NCI-H2171 (cell line): ENCODE measurements at regions not wholly inside any gene's neighbourhood (a gene's known extent, or its start where the extent isn't known, plus 50 kb on each side); places are given as distances from the start of the nearest gene placed in this dataset.

Experiments used
- DNase-seq: peaks from one replicate; lab custom pipeline; 2025; lab: John Stamatoyannopoulos, UW

DNA sequence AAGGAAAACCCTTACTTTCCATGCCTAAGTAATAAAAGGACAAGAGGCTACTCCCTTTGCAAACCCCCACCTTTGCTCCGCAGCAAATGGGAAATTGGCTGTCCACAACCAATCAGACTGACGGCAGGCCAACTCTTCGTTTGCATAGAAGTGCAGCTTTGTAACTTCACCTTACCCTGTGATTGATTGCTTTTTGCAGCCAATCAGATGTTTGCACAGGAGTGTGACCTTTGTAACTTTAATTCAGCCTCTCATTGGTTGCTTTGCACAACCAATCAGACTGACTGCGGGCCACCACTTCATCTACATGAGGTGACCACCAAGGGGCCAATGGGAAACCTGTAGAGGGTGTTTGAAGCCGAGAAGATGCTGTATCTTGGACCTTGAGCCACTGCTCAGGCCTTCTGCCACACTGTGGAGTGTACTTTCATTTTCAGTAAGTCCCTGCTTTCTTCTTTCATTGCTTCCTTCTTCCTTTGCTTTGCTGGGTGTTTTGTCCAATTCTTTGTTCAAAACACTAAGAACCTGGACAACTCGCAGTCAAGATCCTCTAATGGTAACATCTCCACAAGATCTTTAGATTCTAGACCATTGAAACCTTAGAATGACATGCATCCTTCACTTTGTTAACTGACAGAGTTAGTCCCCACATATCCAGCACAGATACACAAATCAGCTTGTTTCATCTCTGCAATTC, 51.3 kb upstream of the FREM1 start:
- DNase-seq = no peak

DNA sequence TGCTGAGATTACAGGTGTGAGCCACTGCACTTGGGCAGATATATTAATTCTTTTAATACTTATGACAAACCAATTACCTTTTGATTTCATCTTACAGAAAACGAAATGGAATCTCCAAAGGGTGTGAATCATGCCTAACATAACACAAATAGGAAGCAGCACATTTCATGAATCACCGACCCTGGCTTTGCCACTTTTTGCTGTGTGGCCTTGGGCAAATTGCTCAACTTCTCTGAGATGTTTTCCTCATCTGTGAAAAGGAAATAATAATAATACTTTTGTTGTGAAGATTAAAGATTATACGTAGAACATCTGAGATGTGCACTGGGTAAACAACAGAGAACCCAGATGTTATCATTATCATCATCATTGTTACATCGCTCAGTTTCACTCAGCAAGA, 50.7 kb upstream of the FREM1 start:
- DNase-seq = no peak
